Body of pancreas (tissue), 4 donors: ENCODE measurements at regions not wholly inside any gene's neighbourhood (a gene's known extent, or its start where the extent isn't known, plus 50 kb on each side); places are given as distances from the start of the nearest gene placed in this dataset.

Experiments used
- ATAC-seq: fragments of 150-250 bp; one replicate; pipeline ENCODE4 v1.9.1; 2016
- DNase-seq, 4 donors: peaks; one replicate each; pipeline ENCODE4 v3.0.0-alpha.2; 2019
- H3K27ac ChIP-seq, 4 donors: fragments of 200-600 bp; sonication (generic); 1 replicate in 3 of 4; 2 replicates in 1 of 4; pipeline versions ENCODE4 v1.5.1 to v1.6.1; 2016 to 2019; ENCODE audit warnings: mild to moderate bottlenecking in 1 of 4, mixed read lengths in 1 of 4, moderate library complexity in 1 of 4
- H3K27me3 ChIP-seq, 2 donors: fragments of 200-600 bp; sonication (generic); one replicate each; pipeline ENCODE4 v1.6.0; 2016; ENCODE audit warnings: mild to moderate bottlenecking in 1 of 2
- H3K36me3 ChIP-seq, 2 donors: fragments of 200-600 bp; sonication (generic); replicated peaks in 1 of 2; 2 replicates each; pipeline ENCODE4 v1.5.1; 2016; ENCODE audit warnings: low read depth in 2 of 2; ENCODE audit not compliant: insufficient read depth in 1 of 2
- H3K4me1 ChIP-seq: fragments of 200-600 bp; sonication (generic); one replicate; pipeline ENCODE4 v1.6.0; 2016
- H3K4me3 ChIP-seq, 2 donors: fragments of 200-600 bp; sonication (generic); 1 replicate in 1 of 2; 2 replicates in 1 of 2; pipeline ENCODE4 v1.5.1; 2016 to 2019
- H3K9me3 ChIP-seq, 3 donors: fragments of 200-600 bp; sonication (generic); 1 replicate in 2 of 3; 2 replicates in 1 of 3; pipeline ENCODE4 v1.5.1; 2016
- POLR2A ChIP-seq, 3 donors: fragments of 450-650 bp; IDR thresholded peaks; one replicate each; pipeline ENCODE4 v1.6.1; 2016; ENCODE audit warnings: antibody characterized with exemption in 3 of 3, mild to moderate bottlenecking in 2 of 3
- WGBS, 2 donors: methylation state at CpG; one replicate each; pipeline ENCODE4 v1.1.5; 2017; 5-methylcytosine and 5-hydroxymethylcytosine counted together
- intact Hi-C: fragments of 100-400 bp; cut with DNase I; formaldehyde crosslinking; loops from one replicate; pipeline ENCODE4 v1.15.1; 2023
- TF ChIP-seq, protein P1 (sequence below), 7 experiments: fragments of 450-650 bp in 4 of 7; fragments of 200-600 bp in 3 of 7; sonication (generic) in 3 of 7; IDR thresholded peaks; one replicate each; pipeline ENCODE4 v1.5.1; 2016 to 2019; ENCODE audit warnings: antibody characterized with exemption in 7 of 7

DNA sequence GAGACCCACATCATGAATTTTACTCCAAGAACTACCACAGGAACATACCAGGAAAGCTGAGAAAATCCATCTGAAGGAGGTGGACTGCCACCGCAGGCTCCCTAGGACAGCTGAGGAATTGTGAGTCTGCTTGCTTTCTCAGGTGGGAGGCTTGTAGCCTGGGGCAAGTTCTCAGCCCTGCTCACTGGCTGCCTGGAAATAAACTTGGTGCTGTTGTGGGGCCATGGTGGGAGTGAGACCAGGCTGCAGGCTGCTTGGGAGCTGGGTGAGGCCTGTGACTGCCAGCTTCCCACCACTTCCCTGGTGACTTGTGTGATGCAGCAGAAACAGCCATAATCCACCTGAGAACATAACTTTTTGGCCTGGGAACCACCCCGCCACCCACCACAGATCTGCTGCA, 132.7 kb upstream of the RAG2 start:
- H3K4me1 ChIP-seq, result no peaks in the 10 kb centered on the region
- no peak for TF ChIP-seq POLR2A (IDR thresholded peaks at IDR 0.05)
- TF ChIP-seq, protein P1, sequence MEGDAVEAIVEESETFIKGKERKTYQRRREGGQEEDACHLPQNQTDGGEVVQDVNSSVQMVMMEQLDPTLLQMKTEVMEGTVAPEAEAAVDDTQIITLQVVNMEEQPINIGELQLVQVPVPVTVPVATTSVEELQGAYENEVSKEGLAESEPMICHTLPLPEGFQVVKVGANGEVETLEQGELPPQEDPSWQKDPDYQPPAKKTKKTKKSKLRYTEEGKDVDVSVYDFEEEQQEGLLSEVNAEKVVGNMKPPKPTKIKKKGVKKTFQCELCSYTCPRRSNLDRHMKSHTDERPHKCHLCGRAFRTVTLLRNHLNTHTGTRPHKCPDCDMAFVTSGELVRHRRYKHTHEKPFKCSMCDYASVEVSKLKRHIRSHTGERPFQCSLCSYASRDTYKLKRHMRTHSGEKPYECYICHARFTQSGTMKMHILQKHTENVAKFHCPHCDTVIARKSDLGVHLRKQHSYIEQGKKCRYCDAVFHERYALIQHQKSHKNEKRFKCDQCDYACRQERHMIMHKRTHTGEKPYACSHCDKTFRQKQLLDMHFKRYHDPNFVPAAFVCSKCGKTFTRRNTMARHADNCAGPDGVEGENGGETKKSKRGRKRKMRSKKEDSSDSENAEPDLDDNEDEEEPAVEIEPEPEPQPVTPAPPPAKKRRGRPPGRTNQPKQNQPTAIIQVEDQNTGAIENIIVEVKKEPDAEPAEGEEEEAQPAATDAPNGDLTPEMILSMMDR (IDR thresholded peaks at IDR 0.05), result no peak
- DNase-seq, result no peak
- no peaks in the 10 kb centered on the region for H3K36me3 ChIP-seq
- 82 to 100% methylated on average over 2 of the region's 2 CpGs for WGBS, 2 donors
- H3K27ac ChIP-seq, result no peak overlapping the region
- no peaks in the 10 kb centered on the region for H3K27me3 ChIP-seq
- H3K4me3 ChIP-seq, result no peak overlapping the region
- intact Hi-C loops, result no loop called here
- no peak for ATAC-seq
- no peaks in the 10 kb centered on the region for H3K9me3 ChIP-seq

DNA sequence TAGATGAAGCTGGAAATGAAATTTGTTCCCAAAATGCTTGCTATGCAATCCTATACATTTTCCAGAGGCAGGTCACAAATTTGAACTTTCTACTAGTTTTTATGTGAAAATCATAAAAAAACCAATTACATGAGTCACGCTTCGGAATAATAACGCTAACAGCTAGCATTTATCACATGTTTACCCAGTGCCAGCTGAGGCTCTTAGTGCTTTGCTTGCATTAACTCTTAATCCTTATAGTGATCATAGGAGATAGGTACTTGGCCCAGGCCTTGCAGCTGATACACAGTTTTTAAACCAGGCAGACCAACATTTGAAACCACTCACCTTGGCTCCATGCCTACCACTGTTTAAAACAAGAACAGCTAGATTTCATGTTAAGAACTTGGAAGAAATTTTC, 131.8 kb upstream of the RAG2 start:
- no peak for ATAC-seq
- Histone ChIP-seq H3K27ac (no peak overlapping the region), H3K9me3 (no peaks in the 10 kb centered on the region), H3K4me1 (no peaks in the 10 kb centered on the region), H3K36me3 (no peaks in the 10 kb centered on the region), H3K4me3 (no peak overlapping the region), H3K27me3 (no peaks in the 10 kb centered on the region)
- intact Hi-C loops, result no loop called here
- TF ChIP-seq, protein P1 (IDR thresholded peaks at IDR 0.05), result no peak
- no peak for TF ChIP-seq POLR2A (IDR thresholded peaks at IDR 0.05)
- no peak for DNase-seq
- 25 to 54% methylated on average over 3 of the region's 3 CpGs for WGBS, 2 donors

DNA sequence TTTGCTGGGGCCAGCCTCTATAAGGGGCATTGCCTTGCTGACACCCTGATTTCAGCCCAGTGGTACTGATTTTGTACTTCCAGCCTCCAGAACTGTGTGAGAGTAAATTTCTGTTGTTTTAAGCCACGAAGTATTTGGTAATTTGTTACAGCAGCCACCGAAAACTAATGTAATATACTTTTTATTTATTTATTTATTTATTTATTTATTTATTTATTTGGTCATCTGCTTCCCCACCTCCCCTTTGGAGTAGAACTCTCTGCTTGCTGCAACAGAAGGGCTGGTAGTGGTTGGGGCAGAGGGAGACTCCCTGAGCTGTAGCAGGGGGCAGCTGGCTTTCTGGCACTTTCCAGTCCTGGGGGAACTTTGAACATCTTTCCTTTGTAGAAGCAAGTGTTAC, 128.4 kb upstream of the RAG2 start:
- ATAC-seq, result no peak
- intact Hi-C loops, result no loop called here
- no peaks in the 10 kb centered on the region for H3K9me3 ChIP-seq
- DNase-seq, result no peak
- WGBS, 2 donors, result 66 to 81% methylated on average over 2 of the region's 2 CpGs
- H3K27me3 ChIP-seq, result no peaks in the 10 kb centered on the region
- H3K4me3 ChIP-seq, result no peak overlapping the region
- no peaks in the 10 kb centered on the region for H3K4me1 ChIP-seq
- H3K27ac ChIP-seq, result no peak overlapping the region
- no peaks in the 10 kb centered on the region for H3K36me3 ChIP-seq
- TF ChIP-seq POLR2A (IDR thresholded peaks at IDR 0.05), result no peak
- TF ChIP-seq, protein P1 (IDR thresholded peaks at IDR 0.05), result no peak

DNA sequence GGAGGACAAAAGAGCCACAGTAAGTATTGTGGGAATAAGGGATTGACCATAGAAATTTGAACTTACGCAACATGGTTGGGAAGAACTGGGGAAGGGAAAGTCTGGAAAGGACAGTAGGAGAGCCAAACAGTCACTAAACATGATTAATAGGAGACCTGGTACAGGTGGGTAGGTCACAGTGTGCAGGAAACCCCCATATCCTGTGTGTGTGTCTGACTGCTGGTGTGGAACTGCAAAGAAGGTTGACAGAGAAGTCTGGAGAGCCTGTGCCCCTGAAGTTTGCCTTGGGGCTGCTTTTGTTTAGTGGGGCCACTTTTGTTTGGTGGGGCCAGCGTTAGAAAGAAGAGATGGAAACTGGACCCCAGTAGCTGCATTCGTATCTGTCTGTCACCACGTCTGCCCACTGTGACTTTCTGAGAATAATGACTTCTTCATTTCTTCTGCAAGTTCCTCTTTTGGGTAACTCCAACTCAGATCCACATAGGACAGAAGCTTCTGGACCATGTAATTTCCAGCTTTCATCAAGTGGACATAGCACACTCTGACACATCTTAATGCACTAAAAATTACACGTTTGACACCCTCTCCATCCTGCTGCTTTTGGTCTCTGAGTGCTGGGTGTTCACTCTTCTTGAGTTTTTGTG, 126.8 kb upstream of the RAG2 start:
- no peaks in the 10 kb centered on the region for H3K9me3 ChIP-seq
- no peak overlapping the region for H3K27ac ChIP-seq
- intact Hi-C loops, result no loop called here
- no peaks in the 10 kb centered on the region for H3K27me3 ChIP-seq
- no peak for TF ChIP-seq POLR2A (IDR thresholded peaks at IDR 0.05)
- TF ChIP-seq, protein P1 (IDR thresholded peaks at IDR 0.05), result no peak
- H3K36me3 ChIP-seq, result no peaks in the 10 kb centered on the region
- WGBS, 2 donors, result 53 to 55% methylated on average over 5 of the region's 5 CpGs
- no peak overlapping the region for H3K4me3 ChIP-seq
- H3K4me1 ChIP-seq, result no peaks in the 10 kb centered on the region
- DNase-seq (peak in 1 of 4 donors; percentile 3), ATAC-seq (no peak)

DNA sequence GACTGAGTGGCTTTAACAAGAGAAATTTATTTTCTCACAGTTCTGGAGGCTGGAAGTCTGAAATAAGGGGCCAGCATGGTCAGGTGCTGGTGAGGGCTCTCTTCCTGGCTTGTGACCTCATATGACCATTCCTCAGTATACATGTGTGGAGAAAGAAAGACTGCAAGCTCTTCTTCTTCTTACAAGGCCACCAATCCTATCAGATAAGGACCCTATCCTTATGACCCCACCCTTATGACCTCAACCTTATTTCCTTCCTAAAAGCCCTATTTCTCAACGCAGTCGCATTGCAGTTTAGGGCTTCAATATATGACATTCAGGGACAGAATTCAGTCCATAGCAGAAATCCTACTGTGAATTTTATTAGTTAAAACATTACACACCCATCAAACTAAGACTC, 124.4 kb upstream of the RAG2 start:
- Histone ChIP-seq H3K4me3 (no peak overlapping the region), H3K9me3 (no peaks in the 10 kb centered on the region), H3K27ac (no peak overlapping the region), H3K27me3 (no peaks in the 10 kb centered on the region), H3K4me1 (no peaks in the 10 kb centered on the region), H3K36me3 (no peaks in the 10 kb centered on the region)
- intact Hi-C loops, result no loop called here
- WGBS, 2 donors, result 76 to 89% methylated on average over 2 of the region's 2 CpGs
- ATAC-seq (no peak), DNase-seq (no peak)
- no peak for TF ChIP-seq POLR2A (IDR thresholded peaks at IDR 0.05)
- TF ChIP-seq, protein P1 (IDR thresholded peaks at IDR 0.05), result no peak
